GM19467 (cell line): ENCODE measurements at regions not wholly inside any gene's neighbourhood (a gene's known extent, or its start where the extent isn't known, plus 50 kb on each side); places are given as distances from the start of the nearest gene placed in this dataset.
"Not testable (repeated sequence)": the region's sequence is repeated elsewhere in the genome, so short reads cannot be mapped to it uniquely, and the experiment has no call there.

Experiments
- ATAC-seq: cut with Tn5 transposase; IDR thresholded peaks from one replicate; pipeline ENCODE4 v1.9.1; 2021; ENCODE audit warnings: mild to moderate bottlenecking, moderate library complexity; ENCODE audit not compliant: unreplicated experiment

DNA sequence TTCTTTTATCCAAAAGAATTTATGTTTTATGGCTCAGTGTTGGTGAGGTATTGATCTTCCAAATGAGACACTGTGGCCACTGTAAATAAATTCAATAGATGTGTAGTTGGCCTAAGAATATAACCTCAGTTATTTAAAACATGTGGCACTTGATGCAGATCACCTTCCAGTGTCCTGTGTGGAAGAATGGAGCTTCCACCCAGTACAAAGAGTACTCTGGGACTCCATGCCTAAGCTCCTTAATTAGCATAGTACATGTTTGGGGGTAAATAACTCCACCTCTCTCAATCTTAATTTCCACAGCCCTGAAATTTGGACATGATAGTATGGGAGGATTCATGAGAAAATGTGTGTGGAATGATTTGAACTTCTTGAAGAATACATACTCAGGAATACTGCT, 105.7 kb downstream of the SPDYE17 start:
- ATAC-seq: not testable (repeated sequence)

DNA sequence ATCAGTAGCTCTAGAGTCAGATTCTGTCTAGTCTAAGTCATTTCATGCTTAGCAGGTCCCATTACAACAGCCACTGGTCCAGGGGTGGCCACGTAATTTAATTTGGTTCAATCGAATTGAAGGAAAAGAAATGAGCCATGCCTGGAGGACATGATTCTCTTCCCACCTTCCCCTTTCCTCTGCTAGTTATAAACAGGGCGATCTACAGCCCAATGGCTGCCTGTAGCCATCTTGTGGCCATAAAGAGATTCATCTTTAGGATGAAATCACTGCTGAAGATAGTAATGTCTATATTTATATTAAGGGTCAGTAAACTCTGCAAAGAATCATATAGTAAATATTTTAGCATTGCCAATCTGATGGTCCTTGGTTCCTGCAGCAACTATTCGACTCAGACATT, 107.4 kb downstream of the SPDYE17 start:
- ATAC-seq: not testable (repeated sequence)

DNA sequence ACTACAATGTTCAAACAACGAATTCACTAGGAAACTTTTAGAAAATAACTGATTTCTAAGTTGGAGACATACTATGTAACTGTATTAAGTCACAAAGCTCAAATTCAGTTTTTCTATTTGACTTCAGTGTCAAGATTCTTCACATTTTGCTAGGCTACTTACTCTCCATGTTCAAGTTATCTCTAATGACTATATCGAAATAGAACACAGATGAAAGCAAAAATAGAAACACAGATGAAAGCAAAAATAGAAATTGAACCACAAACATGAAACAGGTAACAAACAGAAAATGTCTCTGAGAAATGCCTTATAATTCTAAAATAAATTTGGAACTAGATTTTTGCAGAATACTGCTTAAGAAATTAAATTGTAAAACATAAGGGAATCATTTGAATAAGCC, 113.5 kb downstream of the SPDYE17 start:
- not testable (repeated sequence) for ATAC-seq

DNA sequence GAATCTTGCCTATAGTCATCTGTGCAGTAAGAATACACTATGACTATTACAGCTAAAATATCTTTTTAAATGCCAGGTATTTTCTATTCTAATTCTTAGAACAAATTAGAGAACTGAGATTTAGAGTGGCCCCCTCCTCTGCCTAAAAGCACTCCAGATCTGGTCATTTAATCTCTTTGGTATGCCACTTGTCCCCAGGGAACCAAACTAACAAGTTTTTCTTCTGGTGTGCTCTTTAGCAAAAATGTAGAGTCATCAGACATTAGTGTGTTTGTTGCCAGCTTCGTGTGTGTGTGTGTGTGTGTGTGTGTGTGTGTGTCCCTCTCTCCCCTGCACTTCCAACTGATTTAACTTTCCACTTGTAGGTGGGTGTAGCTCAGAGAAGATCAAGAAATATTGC, 117.8 kb downstream of the SPDYE17 start:
- not testable (repeated sequence) for ATAC-seq

DNA sequence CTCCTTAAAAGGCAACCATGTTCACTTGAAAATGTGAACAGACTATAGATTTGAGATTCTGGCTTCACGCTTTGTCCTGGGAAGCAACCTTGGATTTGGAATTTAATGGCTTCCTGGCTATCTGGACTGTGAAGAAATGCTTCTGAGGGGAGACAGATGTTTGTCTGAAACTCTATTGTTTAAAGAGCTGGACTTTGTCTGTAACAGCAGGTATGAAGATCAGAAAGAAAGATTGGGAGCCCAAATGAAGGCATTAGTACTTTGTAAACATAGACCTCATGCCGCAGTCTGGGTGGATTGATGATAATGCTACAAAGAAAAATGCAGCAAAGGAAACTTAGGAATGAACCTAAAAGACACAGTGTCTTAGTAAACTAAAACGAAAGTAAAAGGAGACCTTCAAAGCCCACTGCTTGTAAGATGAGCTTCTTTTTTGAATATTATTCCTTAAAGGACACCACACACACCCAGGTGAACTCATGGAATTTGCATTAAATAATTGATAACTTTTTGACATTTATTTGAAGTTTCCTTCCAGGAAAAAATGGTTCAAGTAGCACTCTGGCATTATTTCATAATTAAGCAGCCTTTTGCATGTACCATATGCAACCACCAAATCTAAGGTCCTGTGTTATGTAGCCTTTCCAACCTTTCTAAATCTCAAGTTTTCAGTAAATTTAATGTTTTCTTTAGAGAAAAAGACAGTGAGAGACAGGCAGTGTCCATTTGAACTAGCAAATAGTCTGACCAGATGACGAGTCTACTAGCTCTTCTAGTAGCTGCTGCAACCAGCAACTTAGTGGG, 119.9 kb downstream of the SPDYE17 start:
- not testable (repeated sequence) for ATAC-seq

DNA sequence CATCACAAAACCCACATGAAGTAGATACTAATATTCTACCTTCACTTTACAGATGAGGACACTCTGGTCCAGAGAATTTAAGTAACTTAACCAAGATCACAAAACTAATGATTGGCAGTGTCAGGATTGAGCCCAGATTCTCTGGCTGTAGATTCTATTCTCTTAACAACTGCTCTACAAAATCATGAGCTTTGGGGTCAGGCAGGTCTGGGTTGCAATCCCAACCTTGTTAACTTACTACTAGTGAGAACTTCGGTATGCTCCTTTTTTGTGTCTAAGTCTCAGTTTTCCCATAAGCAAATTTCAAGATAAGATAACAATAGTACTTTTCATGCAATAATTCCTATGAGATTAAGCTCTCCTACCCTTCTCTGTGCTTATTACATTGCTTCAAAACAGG, 127.5 kb downstream of the SPDYE17 start:
- not testable (repeated sequence) for ATAC-seq

DNA sequence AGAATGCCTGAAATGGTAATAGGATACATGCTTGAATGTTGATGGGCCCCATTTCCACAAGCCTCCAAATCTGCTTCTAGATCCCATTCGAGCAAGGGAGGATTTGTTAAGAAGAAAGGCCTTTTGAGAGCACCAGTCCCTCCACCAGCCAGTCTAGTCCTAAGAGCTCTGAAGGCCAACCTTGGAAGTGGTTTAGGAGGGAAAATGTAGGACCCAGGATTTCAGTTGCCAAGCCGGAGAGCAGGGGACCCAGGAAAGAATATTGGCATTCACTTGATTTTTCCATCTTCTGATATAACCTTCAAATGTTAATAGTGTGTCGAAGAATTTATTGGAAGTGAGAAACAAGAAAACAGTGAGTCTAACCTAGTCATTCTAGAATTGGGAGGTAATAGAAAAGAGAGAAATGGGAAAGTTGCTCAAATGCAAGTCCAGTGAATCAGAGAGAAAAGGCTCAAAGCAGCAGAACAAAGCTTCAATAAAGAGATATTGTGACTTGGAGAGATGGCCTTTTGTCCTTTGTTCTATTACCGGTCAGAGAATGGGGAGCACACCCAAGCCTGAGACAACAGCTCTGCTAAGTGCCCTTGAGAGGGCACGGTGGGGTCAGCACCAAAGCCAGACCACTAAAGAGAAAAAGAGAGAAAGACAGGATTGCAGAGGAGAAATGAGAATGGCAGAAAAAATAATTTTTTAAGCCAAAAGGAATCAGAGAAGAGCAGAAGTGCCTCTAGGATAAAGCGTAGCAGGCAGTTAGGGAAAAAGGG, 130.0 kb downstream of the SPDYE17 start:
- ATAC-seq: not testable (repeated sequence)

DNA sequence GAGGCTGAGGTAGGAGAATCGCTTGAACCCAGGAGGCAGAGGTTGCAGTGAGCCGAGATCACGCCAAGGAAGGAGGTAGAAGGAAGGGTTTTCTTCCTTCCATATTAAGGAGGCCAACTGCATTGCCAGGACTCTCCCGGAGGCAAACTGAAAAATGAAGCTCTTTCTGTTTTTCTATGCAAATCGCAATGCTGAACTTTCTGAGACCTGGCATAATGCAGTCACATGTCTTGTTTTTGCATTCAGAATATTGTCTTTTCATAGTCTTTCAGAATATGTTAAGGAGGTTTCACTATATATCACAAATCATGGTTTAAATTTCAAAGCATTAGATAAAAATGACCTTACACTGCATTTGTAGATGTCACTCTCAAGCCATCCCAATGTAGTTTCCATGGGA, 133.4 kb downstream of the SPDYE17 start:
- not testable (repeated sequence) for ATAC-seq

DNA sequence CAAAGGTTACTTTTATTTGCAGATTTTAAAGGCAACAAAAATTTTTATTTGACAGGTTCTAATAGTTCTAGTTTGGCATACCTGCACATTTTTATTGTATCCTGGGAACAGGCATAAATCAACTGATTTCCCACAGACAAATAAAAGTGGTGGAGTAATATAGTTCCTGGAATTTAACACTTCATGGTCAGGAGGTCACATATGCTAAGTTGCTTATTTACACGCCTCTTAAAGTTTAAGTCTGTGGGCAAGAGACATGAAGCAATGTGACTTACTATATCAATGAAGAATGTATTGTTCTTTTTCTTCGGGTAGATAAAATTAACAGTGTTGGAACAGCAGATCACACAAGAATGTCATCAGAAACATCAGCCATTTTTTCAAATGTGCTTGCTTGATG, 135.2 kb downstream of the SPDYE17 start:
- not testable (repeated sequence) for ATAC-seq

DNA sequence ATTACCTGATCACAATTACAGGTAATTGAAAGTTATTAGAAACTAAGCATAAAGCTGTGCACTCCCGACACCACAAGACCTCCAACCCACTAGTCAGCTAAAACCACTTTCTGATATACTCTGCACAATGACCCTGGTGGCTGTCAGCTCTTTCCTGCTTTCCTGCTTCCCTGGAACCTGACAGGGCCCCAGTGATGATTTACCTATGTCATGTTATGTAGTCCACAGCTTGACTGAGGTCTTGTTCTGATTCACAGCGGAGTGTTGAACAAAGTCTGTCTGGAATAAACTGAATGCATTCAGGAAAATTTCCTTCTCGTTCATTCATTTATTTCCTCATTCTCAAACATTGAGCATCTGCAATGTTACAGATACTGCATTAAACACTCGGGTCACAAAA, 136.5 kb downstream of the SPDYE17 start:
- ATAC-seq: not testable (repeated sequence)

DNA sequence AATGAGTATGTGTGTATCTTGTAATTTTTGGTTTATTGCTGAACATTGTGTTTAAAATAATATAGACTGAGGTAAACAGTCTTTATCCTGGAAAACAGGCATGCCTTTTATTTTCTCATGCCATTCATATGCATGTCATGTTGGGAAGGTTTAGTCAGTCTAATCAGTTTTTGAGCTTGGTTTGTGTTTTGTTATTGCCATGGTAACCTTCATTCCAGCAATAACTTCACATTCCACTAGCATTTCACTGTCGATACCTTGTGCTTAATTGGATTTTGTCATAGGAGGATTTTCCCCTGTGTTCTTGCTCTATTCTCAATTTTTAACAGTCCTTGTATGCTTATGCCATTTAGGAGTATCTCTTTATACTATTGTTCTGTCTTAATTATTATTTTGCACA, 140.4 kb downstream of the SPDYE17 start:
- ATAC-seq: not testable (repeated sequence)

DNA sequence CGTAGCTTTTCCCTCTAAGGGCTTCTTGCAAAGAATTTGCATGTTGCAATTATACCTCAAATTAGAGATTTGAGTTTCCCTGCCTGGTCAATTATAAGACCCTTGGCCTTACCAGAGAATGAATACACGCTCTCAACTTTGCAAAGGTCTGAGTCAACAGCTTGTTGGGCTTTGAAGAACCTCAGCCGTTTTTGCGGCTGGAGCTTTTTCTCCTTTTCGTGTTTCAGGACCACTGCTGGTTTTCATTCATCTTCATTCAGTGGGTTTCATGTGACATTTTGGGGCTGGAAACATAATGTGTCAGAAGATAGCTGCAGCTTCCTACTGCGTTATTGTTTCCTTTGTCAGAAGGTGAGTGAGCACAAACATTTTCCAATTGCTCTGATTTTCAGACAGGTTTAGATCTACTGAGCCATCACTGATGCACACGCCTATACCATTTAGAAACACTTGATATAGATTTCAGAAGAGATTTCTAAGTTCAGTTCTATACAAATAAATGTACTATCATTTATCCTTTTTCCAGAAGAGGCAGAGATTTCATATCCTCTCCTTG, 152.3 kb downstream of the SPDYE17 start:
- ATAC-seq: not testable (repeated sequence)

DNA sequence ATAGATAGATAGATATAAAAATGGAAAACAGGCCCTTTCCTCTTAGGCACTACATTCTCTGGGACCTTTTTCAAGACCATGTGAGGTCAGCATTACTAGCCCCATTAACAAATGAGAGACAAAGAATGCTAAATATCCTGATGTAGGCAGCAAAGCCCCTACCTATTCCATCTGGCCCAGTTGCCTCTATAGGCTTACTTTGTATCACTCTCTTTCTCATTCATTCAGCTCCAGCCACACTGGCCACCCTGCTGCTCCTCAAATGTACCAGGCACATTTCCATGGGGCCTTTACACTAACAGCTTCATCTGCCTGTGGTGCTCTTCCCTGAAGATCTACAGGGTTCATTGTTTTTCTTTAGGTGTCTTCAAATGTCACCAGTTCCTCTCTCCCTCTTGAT, 156.4 kb downstream of the SPDYE17 start:
- not testable (repeated sequence) for ATAC-seq

DNA sequence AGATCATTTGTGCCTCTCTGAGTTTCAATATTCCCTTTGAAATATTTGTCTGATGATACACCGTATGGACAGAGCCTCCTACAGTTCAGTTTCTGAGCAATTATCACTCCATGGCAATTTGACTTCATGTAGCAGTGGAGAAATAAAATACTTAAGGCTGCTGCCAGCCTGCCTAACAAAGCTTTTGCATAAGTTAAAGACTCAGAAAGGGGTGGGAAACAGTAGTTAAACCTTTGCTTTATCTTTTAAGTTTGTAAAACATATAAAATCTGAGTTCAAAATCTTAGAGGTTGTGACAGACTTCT, 161.7 kb downstream of the SPDYE17 start:
- not testable (repeated sequence) for ATAC-seq

DNA sequence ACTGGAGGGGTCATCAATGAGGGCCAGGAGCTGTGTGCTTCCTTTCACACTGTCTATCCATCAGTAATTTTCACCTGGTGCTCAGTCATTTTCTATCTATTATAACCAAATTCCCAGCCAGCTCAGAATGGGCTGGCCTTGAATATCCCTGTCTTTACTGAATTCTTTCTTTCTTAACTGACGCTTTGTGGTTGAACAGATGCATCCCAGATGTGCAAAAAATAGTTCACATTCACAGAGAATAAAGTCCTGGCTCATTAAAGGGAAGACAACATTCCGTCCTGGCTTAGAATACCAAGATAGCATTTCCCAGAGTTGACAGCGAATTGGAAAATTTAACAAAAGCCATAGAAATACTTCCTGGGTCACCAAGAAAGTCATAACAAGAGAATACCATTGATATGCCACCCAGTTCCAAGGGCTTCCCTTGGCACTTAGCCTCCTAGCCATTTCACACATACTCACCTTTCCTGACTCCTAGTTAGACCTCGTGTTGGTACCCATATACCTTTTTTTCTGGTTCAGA, 164.7 kb downstream of the SPDYE17 start:
- not testable (repeated sequence) for ATAC-seq

DNA sequence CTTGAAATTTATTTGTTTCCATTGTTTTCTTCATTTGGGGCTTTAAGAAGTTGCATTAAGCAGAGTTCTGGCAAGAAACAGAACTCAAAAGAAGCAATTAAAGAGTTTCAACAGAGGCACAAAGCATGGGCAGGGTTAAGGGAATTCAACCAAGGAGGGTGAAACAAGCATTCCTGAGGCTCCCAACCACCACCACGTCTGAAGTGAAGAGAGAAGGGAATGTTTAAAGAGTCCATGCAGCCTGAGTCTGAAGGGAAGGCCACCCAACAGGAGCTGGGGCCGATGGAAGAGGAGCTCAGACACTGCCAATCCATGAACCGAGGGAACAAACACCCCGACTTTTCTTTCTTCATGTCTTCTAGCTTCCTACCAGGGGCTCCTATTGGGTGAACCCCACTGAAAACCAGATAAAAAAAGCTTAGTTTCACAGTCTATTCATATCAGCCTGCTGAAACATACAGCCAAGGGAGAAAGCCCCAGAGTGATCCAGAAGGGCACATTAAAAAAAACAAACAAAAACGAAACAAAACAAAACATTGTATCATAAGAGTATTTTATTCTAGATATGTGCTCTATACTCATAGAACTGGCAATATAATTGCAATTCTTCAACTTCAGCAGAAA, 168.9 kb downstream of the SPDYE17 start:
- not testable (repeated sequence) for ATAC-seq

DNA sequence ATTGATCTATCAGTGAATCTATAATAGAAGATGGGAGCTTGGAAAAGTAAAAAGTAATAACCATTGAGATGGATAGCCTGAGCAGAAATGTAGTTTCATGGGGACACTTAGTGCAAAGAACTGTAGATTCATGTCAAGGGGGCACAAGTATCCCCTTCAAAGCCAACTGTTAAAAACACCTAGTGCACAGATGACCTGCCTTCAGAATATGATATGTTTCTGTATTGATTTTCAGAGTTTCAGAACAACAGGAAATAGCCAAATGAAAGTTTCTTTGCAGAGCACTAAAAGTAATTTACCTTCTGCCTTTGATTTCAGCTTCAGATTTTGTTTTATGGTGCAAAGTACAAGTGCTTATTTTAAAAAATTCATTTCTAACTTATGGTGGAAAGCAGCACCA, 169.9 kb downstream of the SPDYE17 start:
- not testable (repeated sequence) for ATAC-seq

DNA sequence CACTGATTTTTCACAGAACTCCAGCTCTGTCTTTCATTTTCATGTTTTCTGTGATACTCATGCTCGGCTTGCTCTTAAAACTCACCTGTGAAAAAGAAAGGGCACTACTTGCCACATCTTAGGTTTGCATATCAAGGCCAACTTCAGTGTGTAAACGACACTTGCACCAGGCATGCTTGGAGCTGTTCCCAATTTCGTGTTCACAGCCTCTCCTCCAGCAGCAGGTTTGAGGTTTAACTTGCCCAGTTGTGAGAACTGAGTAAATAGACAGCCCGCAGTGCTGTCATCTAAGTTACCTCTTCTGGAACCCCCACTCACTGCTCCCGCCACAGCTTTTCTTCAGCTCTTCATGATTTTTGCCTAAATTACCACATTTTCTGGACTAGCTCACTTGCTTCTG, 172.2 kb downstream of the SPDYE17 start:
- ATAC-seq: not testable (repeated sequence)

DNA sequence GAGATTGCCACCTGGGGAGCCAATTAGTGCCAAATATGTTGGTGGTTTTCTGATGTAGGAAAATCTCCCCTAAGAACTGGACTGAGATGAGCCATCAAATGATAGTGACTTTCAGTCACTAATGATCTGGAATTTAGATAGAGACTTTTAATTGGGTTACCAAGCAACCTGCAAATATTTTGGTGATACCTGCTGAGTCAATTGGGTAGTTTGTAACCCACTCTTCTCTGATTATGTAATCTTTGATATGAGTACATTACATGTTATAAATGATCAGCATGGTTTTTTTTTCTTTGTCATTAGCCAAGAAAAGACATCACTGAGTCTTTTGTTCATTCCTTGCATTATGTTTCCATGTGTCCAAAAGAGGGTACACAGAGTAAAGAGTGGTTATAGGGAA, 177.5 kb downstream of the SPDYE17 start:
- not testable (repeated sequence) for ATAC-seq

DNA sequence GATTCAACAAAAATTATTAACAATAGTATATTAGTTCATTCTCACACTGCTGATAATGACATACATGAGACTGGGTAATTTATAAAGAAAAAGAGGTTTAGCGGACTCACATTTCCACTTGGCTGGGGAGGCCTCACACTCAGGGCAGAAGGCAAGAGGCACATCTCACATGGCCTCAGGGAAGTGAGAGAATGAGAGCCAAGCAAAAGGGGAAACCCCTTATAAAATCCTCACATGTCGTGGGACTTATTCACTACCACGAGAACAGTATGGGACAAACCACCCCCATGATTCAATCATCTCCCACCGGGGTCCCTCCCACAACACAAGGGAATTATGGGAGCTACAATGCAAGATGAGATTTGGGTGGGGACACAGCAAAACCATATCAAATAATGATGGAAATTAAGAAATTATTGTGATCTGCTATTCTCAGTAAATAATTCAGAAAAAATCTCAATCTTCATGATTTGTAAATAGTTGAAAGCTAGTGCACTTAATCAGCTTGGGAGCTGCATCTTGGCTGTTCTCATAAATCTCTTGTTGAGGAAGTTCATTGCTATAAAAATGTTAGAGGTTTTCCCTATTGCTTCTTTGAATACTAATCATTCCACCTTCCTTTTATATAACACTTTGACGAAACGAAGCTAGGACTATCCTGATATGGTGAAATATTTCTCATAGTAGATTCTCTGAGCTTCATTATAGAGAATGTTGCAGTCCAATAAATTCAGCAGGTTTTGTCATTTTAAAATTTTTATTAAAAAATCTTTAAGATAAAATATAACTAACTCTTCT, 179.2 kb downstream of the SPDYE17 start:
- not testable (repeated sequence) for ATAC-seq
